GM18505 (cell line): ENCODE measurements at regions not wholly inside any gene's neighbourhood (a gene's known extent, or its start where the extent isn't known, plus 50 kb on each side); places are given as distances from the start of the nearest gene placed in this dataset.

ENCODE experiments used
- ATAC-seq: cut with Tn5 transposase; IDR thresholded peaks from one replicate; pipeline ENCODE4 v1.9.1; 2021; ENCODE audit not compliant: unreplicated experiment
- POLR2A ChIP-seq: IDR thresholded peaks from 4 replicates; pipeline ENCODE4 v1.6.1; 2011; ENCODE audit warnings: borderline replicate concordance; ENCODE audit not compliant: insufficient read depth, insufficient read length; ENCODE audit errors: extremely low read depth

DNA sequence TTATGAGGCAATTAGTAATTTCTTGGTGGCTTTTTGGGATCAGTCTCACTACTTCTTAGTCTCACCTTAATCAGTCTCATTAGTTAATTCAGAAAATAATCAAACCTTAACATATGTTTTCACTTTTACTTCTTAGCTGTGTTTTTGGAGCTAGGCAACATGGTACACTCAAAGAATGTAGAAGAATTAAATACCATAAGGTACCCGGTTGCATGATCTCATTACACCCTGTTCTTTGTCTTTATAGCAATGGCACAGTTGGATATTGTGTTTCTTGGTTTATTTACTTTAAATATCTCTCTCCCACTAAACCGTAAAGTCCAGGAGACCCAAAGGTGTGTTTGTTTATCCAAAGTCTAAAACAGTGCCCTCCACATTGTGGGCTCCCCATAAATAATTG, 132.3 kb downstream of the TNFSF18 start:
- TF ChIP-seq POLR2A = no peak
- ATAC-seq = no peak

DNA sequence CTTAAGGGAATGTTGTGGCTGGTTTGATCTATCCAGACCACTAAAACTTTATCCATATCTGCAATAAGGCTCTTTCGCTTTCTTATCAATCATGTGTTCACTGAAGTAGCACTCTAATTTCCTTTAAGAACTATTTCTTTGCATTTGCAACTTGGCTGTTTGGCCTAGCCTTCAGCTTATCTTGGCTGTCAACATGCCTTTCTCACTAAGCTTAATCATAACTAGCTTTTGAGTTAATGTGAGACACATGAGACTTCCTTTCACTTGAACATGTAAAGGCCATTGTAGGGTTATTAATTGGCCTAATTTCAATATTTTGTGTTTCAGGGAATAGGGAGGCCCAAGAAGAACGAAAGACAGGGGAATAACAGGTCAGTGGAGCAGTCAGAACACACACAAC, 124.7 kb downstream of the TNFSF18 start:
- no peak for TF ChIP-seq POLR2A
- no peak for ATAC-seq

DNA sequence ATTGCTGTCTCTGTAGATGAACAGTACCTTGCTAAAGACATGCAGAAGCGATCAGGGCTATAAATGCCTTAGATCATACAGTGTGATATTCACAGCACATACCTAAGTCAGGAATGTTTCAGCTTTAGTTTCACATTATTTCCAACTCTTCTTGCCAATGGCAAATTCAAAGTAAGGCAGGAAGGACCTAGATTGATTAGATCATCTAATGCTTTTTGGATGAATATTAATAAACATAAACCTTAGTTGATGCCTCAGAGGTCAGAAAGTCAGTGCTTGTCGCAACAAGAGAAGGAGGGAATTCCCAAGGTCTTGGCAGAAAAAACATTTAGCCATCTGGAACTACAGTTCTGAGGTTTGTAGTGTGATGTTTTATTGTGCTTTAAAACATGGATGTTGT, 122.3 kb downstream of the TNFSF18 start:
- no peak for TF ChIP-seq POLR2A
- ATAC-seq = no peak

DNA sequence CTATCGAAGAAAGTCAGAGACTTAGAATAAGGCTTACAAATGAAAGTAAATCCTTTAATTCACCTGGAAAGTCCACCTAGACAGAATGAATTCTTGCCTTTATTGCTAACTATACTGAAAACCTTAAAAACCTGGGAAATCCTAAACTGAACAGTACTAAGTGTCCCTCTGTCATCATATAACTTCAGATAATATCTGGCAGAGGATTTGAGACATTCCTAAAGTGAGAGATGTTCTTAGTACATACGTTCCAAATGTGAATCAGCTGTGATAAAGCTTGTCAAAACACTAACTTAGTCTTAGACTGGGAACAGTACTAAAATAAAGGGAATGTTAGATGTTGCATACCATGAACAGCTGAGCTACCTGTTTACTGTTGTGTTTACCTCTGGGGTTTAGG, 121.7 kb downstream of the TNFSF18 start:
- TF ChIP-seq POLR2A = no peak
- ATAC-seq = no peak

DNA sequence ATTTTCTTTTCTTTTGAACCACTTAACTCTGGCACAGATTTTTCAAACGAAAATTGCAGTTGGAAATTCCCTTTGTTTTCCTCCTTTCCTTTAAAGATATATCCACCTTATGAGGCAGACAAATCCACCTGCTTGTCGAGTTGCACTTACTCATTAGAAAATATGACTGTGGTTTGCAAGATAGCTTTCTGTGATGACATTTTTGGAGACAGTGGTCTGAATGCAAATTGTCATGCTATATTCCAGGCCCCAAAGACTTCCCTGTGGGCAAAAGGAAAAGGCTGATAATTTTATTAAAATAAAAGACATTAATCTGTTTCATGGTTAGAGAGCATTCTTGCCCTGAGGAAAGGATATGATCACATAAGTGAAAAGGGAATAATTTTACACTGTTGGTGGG, 120.6 kb downstream of the TNFSF18 start:
- no peak for ATAC-seq
- TF ChIP-seq POLR2A = no peak

DNA sequence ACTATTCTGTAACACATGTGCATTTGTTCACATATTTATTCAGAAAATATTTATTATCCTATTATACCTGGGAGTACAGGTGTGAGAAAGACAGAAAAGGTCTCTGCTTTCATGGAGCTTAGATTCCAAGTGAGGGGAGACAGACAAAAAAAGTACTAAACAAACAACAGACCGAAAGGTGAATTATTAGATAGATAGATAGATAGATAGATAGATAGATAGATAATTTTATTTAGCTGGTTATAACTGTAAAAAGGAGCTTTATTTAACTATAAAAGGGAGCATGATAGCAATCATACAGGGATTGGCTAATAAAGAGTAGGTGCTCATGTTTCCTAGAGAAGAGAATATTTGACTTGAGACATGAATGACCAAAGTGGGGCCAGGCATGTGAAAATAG, 119.4 kb downstream of the TNFSF18 start:
- ATAC-seq = no peak
- no peak for TF ChIP-seq POLR2A

DNA sequence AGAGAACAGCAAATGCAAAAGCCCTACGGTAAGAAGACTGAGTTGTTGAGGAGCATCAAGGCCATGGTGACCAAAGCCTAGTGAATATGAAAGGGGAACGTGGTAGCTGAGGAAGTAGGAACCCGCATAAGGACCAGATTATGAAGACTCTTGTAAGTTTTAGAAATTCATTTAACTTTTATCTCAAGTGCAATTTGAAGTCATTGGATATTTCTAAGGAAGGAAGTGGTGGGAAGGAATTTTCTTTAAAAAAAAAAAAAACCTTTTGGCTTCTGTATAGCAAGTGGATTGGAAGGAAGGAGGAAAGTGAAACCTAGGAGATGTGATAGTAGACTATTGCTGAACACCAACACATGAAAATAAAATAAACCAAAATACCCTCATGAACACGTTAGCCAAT, 119.0 kb downstream of the TNFSF18 start:
- ATAC-seq = no peak
- TF ChIP-seq POLR2A = no peak

DNA sequence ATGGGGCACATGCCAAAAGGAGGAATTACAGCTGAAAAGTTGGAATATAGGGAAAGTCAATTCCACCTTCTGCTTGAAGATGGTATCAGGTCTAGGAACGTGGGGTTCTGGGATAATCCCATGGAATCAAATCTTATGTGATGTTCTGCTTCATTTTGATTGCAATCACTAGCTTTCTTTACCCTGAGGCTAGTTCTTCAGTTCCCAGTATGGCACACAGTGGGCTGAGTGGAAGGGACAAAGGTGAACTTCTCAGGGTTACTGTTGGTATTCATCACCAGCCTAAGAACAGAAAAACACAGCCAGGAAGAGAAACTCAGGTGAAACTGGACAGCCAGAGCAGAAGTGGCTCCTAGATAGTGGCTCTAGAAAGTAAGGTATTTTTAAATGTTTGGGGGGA, 117.8 kb downstream of the TNFSF18 start:
- ATAC-seq = no peak

DNA sequence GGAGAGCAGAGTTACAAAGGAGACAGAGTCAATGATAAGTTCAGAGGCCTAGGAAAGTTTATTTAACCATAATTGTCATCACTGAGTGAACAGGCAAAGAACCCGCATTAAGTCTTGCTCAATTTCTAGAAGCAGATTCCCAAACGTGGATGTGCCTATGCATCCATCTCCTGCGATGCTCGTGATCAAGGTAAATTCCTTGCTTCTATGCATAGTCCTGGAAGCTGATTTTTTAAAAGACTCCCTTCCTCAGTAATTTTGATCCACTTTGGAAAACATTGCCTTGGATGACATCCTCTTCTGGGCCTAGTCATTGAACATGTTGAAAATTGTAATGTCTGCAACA, 116.4 kb downstream of the TNFSF18 start:
- ATAC-seq = no peak
- no peak for TF ChIP-seq POLR2A

More for the DNA sequence above, 117.8 kb downstream of the TNFSF18 start:
- TF ChIP-seq POLR2A = no peak

DNA sequence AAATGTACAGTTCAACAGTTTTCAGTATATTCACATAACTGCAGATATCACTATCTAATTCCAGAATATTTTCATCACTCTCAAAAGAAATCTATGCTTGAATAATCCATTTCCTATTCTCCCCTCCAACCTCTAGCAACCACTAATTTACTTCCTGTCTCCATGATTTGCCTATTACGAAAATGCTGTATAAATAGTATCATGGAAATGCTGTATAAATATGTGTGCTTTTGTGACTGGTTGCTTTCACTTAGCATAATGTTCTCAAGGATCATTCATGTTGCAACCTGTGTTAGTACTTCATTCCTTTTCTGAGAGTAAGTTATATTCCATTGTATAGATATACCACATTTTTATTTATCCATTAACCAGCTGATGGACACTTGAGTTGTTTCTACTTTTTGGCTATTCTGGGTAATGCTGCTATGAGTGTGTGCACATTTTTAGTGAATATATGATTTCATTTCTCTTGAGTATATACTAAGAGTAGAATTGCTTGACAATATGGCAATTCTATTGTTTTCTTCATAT, 115.6 kb downstream of the TNFSF18 start:
- no peak for TF ChIP-seq POLR2A
- no peak for ATAC-seq

DNA sequence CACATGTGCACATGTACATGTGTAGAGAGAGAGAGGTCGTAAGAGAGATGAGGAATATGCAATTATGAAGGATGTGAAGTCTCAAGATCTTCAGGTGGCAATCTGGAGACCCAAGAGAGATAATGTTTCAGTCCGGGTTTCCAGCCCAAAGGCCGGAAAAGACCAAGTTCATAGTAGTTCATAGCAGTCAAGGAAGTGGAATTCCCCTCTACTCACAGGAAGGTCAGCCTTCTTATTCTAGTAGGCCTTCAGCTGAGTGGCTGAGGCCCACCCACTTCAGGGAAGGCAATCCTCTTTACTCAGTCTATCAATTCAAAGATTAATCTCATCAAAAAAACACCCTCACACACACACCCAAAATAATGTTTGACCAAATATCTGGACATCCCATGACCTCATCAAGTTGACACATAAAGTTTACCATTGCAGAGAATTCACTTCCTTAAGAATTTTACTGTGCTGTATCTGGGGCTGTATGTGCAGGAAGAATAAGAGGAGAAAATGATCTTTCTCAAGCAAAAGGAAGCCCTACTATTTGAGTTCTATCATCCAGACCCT, 114.6 kb downstream of the TNFSF18 start:
- ATAC-seq = no peak
- no peak for TF ChIP-seq POLR2A

DNA sequence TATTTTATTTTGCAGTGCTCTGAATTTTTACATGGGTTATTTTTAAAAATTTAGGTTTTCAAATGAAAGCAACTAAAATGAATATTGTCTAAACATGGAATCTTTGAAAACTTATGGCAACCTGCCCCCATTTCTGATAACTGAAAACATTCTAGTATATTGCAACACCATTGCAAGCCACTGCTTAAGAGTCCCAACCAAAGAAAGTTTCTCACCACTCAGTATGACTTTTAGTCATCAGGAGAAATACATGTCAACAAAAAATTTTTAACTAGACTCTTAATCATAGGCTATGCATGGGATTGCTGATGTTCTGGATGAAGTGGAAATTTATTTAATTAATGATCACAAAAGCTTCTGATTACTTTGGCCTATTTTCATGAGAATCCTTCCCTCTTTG, 112.1 kb downstream of the TNFSF18 start:
- no peak for ATAC-seq
- no peak for TF ChIP-seq POLR2A

DNA sequence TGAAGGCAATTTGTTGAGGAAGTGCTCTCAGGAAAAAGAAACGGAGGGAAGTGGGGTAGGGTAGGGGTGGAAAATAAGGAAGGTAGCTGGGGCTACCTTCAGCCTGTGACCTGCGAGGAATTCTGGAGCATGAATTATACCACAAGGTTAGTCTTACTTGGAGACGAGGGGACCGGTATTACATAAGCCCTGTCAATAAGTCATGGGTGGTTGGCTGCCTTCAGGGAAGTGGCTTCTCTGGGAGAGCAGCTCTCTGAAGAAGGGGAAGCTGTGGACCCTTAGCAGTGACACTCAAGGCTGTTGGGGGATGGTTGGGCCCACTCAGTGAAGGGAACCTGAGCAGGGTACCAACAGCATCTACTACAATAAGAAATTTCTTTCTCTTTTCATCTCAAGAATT, 111.3 kb downstream of the TNFSF18 start:
- ATAC-seq = no peak
- TF ChIP-seq POLR2A = no peak

DNA sequence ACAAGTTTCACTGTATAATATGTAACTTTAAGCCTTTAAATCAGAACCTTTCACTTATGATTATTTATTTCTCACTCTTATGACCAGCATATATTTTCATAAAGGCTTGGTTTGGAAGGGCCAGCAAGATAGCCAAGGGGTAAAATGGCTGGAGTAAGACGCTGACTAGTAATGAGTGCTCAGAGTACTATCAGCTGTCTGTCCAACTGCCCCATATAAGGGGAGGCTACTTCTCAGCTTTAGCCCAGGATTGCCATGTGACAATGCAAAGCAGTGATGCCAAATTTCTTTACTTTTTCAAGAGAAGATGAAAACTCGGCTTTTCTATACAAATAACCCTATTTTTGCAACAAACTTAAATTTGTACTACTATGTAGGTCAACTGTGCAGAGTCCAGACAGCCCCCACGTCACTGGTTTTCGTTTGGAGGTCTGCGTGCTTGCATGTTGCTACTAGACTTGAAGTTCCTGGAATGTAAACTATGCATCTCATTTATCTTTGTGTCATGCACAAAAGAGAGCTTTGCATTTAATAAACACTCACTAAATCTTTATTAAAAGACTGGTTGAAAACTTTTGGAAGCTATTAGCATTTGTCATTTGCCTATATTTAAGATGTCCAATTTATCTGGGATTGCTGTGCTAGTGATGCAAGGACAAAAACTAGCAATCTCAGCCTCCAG, 110.4 kb downstream of the TNFSF18 start:
- no peak for TF ChIP-seq POLR2A
- ATAC-seq = no peak
